ENCODE measurements at regions not wholly inside any gene's neighbourhood (a gene's known extent, or its start where the extent isn't known, plus 50 kb on each side); places are given as distances from the start of the nearest gene placed in this dataset.
"Not testable (repeated sequence)": the region's sequence is repeated elsewhere in the genome, so short reads cannot be mapped to it uniquely, and the experiment has no call there.

- ATAC-seq = peak; percentile 68
- TF ChIP-seq, protein P1, sequence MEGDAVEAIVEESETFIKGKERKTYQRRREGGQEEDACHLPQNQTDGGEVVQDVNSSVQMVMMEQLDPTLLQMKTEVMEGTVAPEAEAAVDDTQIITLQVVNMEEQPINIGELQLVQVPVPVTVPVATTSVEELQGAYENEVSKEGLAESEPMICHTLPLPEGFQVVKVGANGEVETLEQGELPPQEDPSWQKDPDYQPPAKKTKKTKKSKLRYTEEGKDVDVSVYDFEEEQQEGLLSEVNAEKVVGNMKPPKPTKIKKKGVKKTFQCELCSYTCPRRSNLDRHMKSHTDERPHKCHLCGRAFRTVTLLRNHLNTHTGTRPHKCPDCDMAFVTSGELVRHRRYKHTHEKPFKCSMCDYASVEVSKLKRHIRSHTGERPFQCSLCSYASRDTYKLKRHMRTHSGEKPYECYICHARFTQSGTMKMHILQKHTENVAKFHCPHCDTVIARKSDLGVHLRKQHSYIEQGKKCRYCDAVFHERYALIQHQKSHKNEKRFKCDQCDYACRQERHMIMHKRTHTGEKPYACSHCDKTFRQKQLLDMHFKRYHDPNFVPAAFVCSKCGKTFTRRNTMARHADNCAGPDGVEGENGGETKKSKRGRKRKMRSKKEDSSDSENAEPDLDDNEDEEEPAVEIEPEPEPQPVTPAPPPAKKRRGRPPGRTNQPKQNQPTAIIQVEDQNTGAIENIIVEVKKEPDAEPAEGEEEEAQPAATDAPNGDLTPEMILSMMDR (IDR thresholded peaks at IDR 0.05) = no peak
- TF ChIP-seq POLR2A (IDR thresholded peaks at IDR 0.05) = no peak
- WGBS, 2 donors = 62 to 69% methylated on average over 6 of the region's 6 CpGs
- intact Hi-C loops (cut with DNase I) = no loop called here
- Histone ChIP-seq H3K27ac (peak overlapping the region; percentile 15 to 73 (median 67)), H3K27me3 (no peaks in the 10 kb centered on the region), H3K36me3 (replicated peaks in 1 of 2; ENCODE audit: insufficient read depth in 1 of 2, low read depth in 2 of 2) (no peaks in the 10 kb centered on the region), H3K4me1 (peaks cover 4% of the 10 kb centered on the region), H3K9me3 (no peaks in the 10 kb centered on the region), H3K4me3 (no peak overlapping the region)
- no peak for DNase-seq
Measured at GRCh38 chr12:97075934-97076630, 169.0 kb downstream of the NEDD1 start.

GRCh38 chr12:97076912-97077311 is 169.9 kb downstream of the NEDD1 start:
- H3K27me3 ChIP-seq; H3K9me3 ChIP-seq; ATAC-seq; H3K4me1 ChIP-seq; intact Hi-C loops (cut with DNase I); H3K4me3 ChIP-seq; DNase-seq; H3K27ac ChIP-seq; H3K36me3 ChIP-seq (replicated peaks in 1 of 2; ENCODE audit: insufficient read depth in 1 of 2, low read depth in 2 of 2): not testable (repeated sequence)
- 73 to 76% methylated on average over 9 of the region's 9 CpGs for WGBS, 2 donors

DNA sequence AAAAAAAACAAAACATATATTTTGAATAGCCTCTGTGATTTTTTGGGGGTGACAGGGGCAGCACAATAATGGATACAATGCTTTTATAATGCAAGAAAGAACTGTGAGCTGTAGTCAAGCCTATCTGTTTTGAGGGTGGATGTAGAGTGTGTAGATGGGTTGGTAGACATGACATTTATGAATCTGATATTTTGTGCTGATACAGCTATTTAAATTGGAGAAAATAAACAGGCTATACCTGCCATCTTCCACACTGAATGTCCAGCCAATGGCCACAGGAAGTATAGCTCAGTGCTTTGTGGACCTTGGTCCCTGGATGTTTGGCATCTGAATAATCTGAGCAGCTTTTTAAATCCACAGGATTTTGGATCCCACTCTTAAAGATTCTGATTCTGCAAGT is 175.0 kb downstream of the NEDD1 start:
- TF ChIP-seq, protein P1 (IDR thresholded peaks at IDR 0.05) = no peak
- TF ChIP-seq POLR2A (IDR thresholded peaks at IDR 0.05) = no peak
- H3K27ac ChIP-seq = no peak overlapping the region
- intact Hi-C loops (cut with DNase I) = no loop called here

GRCh38 chr12:97093187-97093683 is 186.2 kb downstream of the NEDD1 start:
- Histone ChIP-seq H3K4me1 (no peaks in the 10 kb centered on the region), H3K27ac (no peak overlapping the region), H3K9me3 (no peaks in the 10 kb centered on the region), H3K36me3 (replicated peaks in 1 of 2; ENCODE audit: insufficient read depth in 1 of 2, low read depth in 2 of 2) (no peaks in the 10 kb centered on the region), H3K4me3 (no peak overlapping the region), H3K27me3 (no peaks in the 10 kb centered on the region)
- intact Hi-C loops (cut with DNase I) = no loop called here
- WGBS, 2 donors = 43 to 49% methylated on average over 6 of the region's 6 CpGs
- no peak for ATAC-seq
- DNase-seq = no peak
- no peak for TF ChIP-seq POLR2A (IDR thresholded peaks at IDR 0.05)
- TF ChIP-seq, protein P1 (IDR thresholded peaks at IDR 0.05) = no peak

More for the DNA sequence above, 175.0 kb downstream of the NEDD1 start:
- H3K9me3 ChIP-seq = no peaks in the 10 kb centered on the region
- no peaks in the 10 kb centered on the region for H3K27me3 ChIP-seq
- no peaks in the 10 kb centered on the region for H3K36me3 ChIP-seq (replicated peaks in 1 of 2; ENCODE audit: insufficient read depth in 1 of 2, low read depth in 2 of 2)
- no peak for ATAC-seq
- H3K4me1 ChIP-seq = no peaks in the 10 kb centered on the region
- H3K4me3 ChIP-seq = no peak overlapping the region
- no peak for DNase-seq

DNA sequence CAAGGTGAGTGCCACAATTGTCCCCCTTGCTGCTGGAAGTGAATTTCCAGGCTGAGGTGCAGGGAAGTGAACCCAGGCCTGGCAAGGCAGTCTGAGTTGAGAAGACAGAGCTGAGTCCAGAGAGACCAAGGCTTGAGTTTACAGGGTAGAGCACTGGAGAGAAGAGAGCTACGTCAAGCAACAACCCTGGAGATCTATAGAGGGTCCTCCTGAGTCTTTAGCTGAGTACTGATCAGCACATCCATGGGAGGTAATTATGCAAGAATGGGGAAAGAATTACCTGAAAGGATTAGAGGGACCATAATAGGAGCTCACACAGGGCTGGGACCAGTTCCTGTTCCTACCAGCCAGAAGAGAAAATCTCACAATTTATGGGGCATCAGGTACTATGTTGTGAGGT is 190.7 kb downstream of the NEDD1 start:
- no peak for ATAC-seq
- H3K27me3 ChIP-seq = no peaks in the 10 kb centered on the region
- no peak overlapping the region for H3K4me3 ChIP-seq
- intact Hi-C loops (cut with DNase I) = no loop called here
- no peak overlapping the region for H3K27ac ChIP-seq
- DNase-seq = no peak
- no peaks in the 10 kb centered on the region for H3K4me1 ChIP-seq
- H3K9me3 ChIP-seq = no peaks in the 10 kb centered on the region
- TF ChIP-seq, protein P1 (IDR thresholded peaks at IDR 0.05) = no peak
- no peak for TF ChIP-seq POLR2A (IDR thresholded peaks at IDR 0.05)
- 47 to 71% methylated on average over 1 of the region's 1 CpG for WGBS, 2 donors
- H3K36me3 ChIP-seq (replicated peaks in 1 of 2; ENCODE audit: insufficient read depth in 1 of 2, low read depth in 2 of 2) = no peaks in the 10 kb centered on the region

Measured in body of pancreas (tissue), 4 donors.